IMR-90 (cell line): ENCODE measurements at regions not wholly inside any gene's neighbourhood (a gene's known extent, or its start where the extent isn't known, plus 50 kb on each side); places are given as distances from the start of the nearest gene placed in this dataset.

Experiments
- ATAC-seq: fragments of 200-7000 bp; cut with Tn5 transposase; 2 replicates; pipeline ENCODE4 v1.9.1; 2020; ENCODE audit warnings: low read depth, mild to moderate bottlenecking, moderate library complexity
- BruUV-seq: library from RNA; stranded (reverse); fragments of 400-500 nt; replicated peaks from 2 replicates; lab custom pipeline; 2021; lab: Mats Ljungman, UMichigan
- CTCF ChIA-PET: fragments of 300-600 bp; formaldehyde crosslinking; extraction: SDS; loops from one replicate; lab custom pipeline; 2021; ENCODE audit warnings: antibody characterized with exemption; lab: Yijun Ruan, JAX
- POLR2A ChIA-PET: fragments of 300-600 bp; sonication (Branson Sonifier 250); formaldehyde crosslinking; loops from one replicate; lab custom pipeline; 2022; ENCODE audit warnings: antibody characterized with exemption; ENCODE audit not compliant: unreplicated experiment; lab: Charles Lee
- DNase-seq: peaks from one replicate; pipeline ENCODE4 v3.0.0; 2013
- H2AFZ ChIP-seq: replicated peaks from 2 replicates; pipeline ENCODE3; 2013; ENCODE audit warnings: low read length, mild to moderate bottlenecking; ENCODE audit not compliant: poor library complexity
- H2AK5ac ChIP-seq: 2 replicates; pipeline ENCODE4 v1.6.1; 2013; ENCODE audit warnings: low read depth, low read length, inconsistent platforms
- H2AK9ac ChIP-seq: replicated peaks from 2 replicates; pipeline ENCODE3; 2013; ENCODE audit warnings: mild to moderate bottlenecking, low read depth, low read length, moderate library complexity; ENCODE audit not compliant: poor library complexity
- H2BK120ac ChIP-seq: 2 replicates; pipeline ENCODE4 v1.6.1; 2013; ENCODE audit warnings: low read depth, low read length, inconsistent platforms
- H2BK15ac ChIP-seq: 3 replicates; pipeline ENCODE4 v1.6.1; 2013; ENCODE audit warnings: low read depth, low read length, inconsistent platforms
- H2BK20ac ChIP-seq: 2 replicates; pipeline ENCODE4 v1.6.1; 2013; ENCODE audit warnings: low read depth, mild to moderate bottlenecking, inconsistent platforms, low read length, moderate library complexity
- H2BK5ac ChIP-seq: 2 replicates; pipeline ENCODE4 v1.6.1; 2013; ENCODE audit warnings: mild to moderate bottlenecking, low read depth, low read length, inconsistent platforms; ENCODE audit not compliant: poor library complexity, severe bottlenecking
- H3K14ac ChIP-seq: replicated peaks from 2 replicates; pipeline ENCODE4 v1.6.1; 2013; ENCODE audit warnings: low read depth, low read length, inconsistent platforms
- H3K18ac ChIP-seq: 2 replicates; pipeline ENCODE4 v1.6.1; 2013; ENCODE audit warnings: low read depth, low read length, control low read depth
- H3K23ac ChIP-seq: 2 replicates; pipeline ENCODE4 v1.6.1; 2013; ENCODE audit warnings: low read depth, low read length, inconsistent platforms
- H3K27ac ChIP-seq: 2 replicates; pipeline ENCODE4 v1.5.1; 2013; ENCODE audit warnings: mild to moderate bottlenecking, control low read depth, low read length; ENCODE audit not compliant: insufficient read depth
- H3K27me3 ChIP-seq: 2 replicates; pipeline ENCODE4 v1.6.1; 2013; ENCODE audit warnings: low read length; ENCODE audit not compliant: control insufficient read depth, insufficient read depth
- H3K36me3 ChIP-seq: 2 replicates; pipeline ENCODE4 v1.6.1; 2013; ENCODE audit warnings: low read length, mixed read lengths; ENCODE audit not compliant: control insufficient read depth, insufficient read depth
- H3K4ac ChIP-seq: 2 replicates; pipeline ENCODE4 v1.6.1; 2013; ENCODE audit warnings: low read depth, low read length, inconsistent platforms
- H3K4me1 ChIP-seq: 2 replicates; pipeline ENCODE4 v1.6.1; 2013; ENCODE audit warnings: low read length, mixed read lengths; ENCODE audit not compliant: control insufficient read depth, insufficient read depth
- H3K4me2 ChIP-seq: 2 replicates; pipeline ENCODE4 v1.6.1; 2013; ENCODE audit warnings: low read depth, mild to moderate bottlenecking, control low read depth, low read length, moderate library complexity
- H3K4me3 ChIP-seq: 2 replicates; pipeline ENCODE4 v1.5.1; 2013; ENCODE audit warnings: low read depth, mild to moderate bottlenecking, control low read depth, low read length, moderate library complexity; ENCODE audit not compliant: insufficient read depth
- H3K56ac ChIP-seq: 2 replicates; pipeline ENCODE4 v1.6.1; 2013; ENCODE audit warnings: low read length, inconsistent platforms; ENCODE audit not compliant: insufficient read depth; ENCODE audit errors: extremely low read depth
- H3K79me1 ChIP-seq, 2 experiments: 2 replicates each; pipeline ENCODE4 v1.6.1; 2013; ENCODE audit warnings: low read length in 2 of 2, inconsistent platforms in 1 of 2, low read depth in 1 of 2
- H3K9ac ChIP-seq: 2 replicates; pipeline ENCODE4 v1.6.1; 2013; ENCODE audit warnings: low read depth, low read length, control low read depth
- H3K9me1 ChIP-seq: 2 replicates; pipeline ENCODE4 v1.6.1; 2013; ENCODE audit warnings: low read length, inconsistent platforms; ENCODE audit not compliant: insufficient read depth
- H3K9me3 ChIP-seq: 2 replicates; pipeline ENCODE4 v1.6.1; 2013; ENCODE audit warnings: low read length; ENCODE audit not compliant: control insufficient read depth, insufficient read depth
- H4K20me1 ChIP-seq: 2 replicates; pipeline ENCODE4 v1.6.1; 2013; ENCODE audit warnings: low read length, inconsistent platforms; ENCODE audit not compliant: insufficient read depth
- H4K5ac ChIP-seq: 2 replicates; pipeline ENCODE4 v1.6.1; 2013; ENCODE audit warnings: mild to moderate bottlenecking, low read depth, low read length, control low read depth
- H4K8ac ChIP-seq, 2 experiments: 2 replicates each; pipeline ENCODE4 v1.6.1; 2013; ENCODE audit warnings: low read depth in 2 of 2, low read length in 2 of 2, control low read depth in 1 of 2, inconsistent platforms in 1 of 2
- H4K91ac ChIP-seq: 2 replicates; pipeline ENCODE4 v1.6.1; 2013; ENCODE audit warnings: low read depth, low read length, inconsistent platforms; ENCODE audit not compliant: insufficient read depth
- BHLHE40 ChIP-seq: fragments of 150-350 bp; IDR thresholded peaks from 2 replicates; pipeline ENCODE4 v1.6.1; 2016; ENCODE audit warnings: mild to moderate bottlenecking, low read depth, low read length
- CEBPB ChIP-seq: IDR thresholded peaks from 2 replicates; pipeline ENCODE4 v1.6.1; 2012; ENCODE audit warnings: low read depth, low read length, improper control_type of control experiment
- CHD1 ChIP-seq: IDR thresholded peaks from 2 replicates; pipeline ENCODE4 v1.6.1; 2012; ENCODE audit warnings: low read depth, low read length, improper control_type of control experiment
- CTCF ChIP-seq: conservative IDR thresholded peaks from 2 replicates; pipeline ENCODE4 v1.5.1; 2012; ENCODE audit warnings: mild to moderate bottlenecking, low read depth, low read length, improper control_type of control experiment
- ELK1 ChIP-seq: fragments of 150-350 bp; IDR thresholded peaks from 2 replicates; pipeline ENCODE4 v1.6.1; 2016; ENCODE audit warnings: low read depth, mild to moderate bottlenecking, low read length, moderate library complexity, borderline replicate concordance
- FOS ChIP-seq: fragments of 150-350 bp; IDR thresholded peaks from 2 replicates; pipeline ENCODE4 v1.6.1; 2016; ENCODE audit warnings: low read depth, low read length
- MAFK ChIP-seq: IDR thresholded peaks from 2 replicates; pipeline ENCODE4 v1.6.1; 2012; ENCODE audit warnings: low read depth, low read length, improper control_type of control experiment
- MAZ ChIP-seq: IDR thresholded peaks from 2 replicates; pipeline ENCODE4 v1.6.1; 2012; ENCODE audit warnings: low read depth, mild to moderate bottlenecking, low read length, improper control_type of control experiment, moderate library complexity, borderline replicate concordance
- MXI1 ChIP-seq: IDR thresholded peaks from 2 replicates; pipeline ENCODE4 v1.6.1; 2012; ENCODE audit warnings: low read depth, mild to moderate bottlenecking, low read length, moderate library complexity, borderline replicate concordance
- NFE2L2 ChIP-seq: fragments of 150-350 bp; IDR thresholded peaks from 2 replicates; pipeline ENCODE4 v1.6.1; 2016; ENCODE audit warnings: low read depth, mild to moderate bottlenecking, low read length
- POLR2A ChIP-seq: IDR thresholded peaks from 2 replicates; pipeline ENCODE4 v1.6.1; 2012; ENCODE audit warnings: mild to moderate bottlenecking, low read depth, low read length
- RAD21 ChIP-seq: IDR thresholded peaks from 2 replicates; pipeline ENCODE4 v1.6.1; 2012; ENCODE audit warnings: low read length, improper control_type of control experiment
- RCOR1 ChIP-seq: IDR thresholded peaks from 2 replicates; pipeline ENCODE4 v1.6.1; 2012; ENCODE audit warnings: mild to moderate bottlenecking, low read length, improper control_type of control experiment; ENCODE audit not compliant: insufficient replicate concordance
- RFX5 ChIP-seq: IDR thresholded peaks from 2 replicates; pipeline ENCODE4 v1.8.0; 2012; ENCODE audit warnings: low read depth, mild to moderate bottlenecking, low read length, moderate library complexity
- SMC3 ChIP-seq: fragments of 150-350 bp; IDR thresholded peaks from 2 replicates; pipeline ENCODE4 v1.6.1; 2016; ENCODE audit warnings: low read depth, mild to moderate bottlenecking, antibody characterized with exemption, low read length, moderate library complexity
- USF2 ChIP-seq: fragments of 150-350 bp; IDR thresholded peaks from 2 replicates; pipeline ENCODE4 v1.6.1; 2017; ENCODE audit warnings: mild to moderate bottlenecking, antibody characterized with exemption, low read length, low read depth
- WGBS, 2 experiments: methylation state at CpG; one replicate each; pipeline versions ENCODE4 v1.1.5 to v1.1.7; 2013; ENCODE audit warnings: missing lambda C conversion rate in 2 of 2; ENCODE audit not compliant: insufficient read length in 1 of 2; ENCODE audit errors: extremely low coverage in 2 of 2; 5-methylcytosine and 5-hydroxymethylcytosine counted together
- dilution Hi-C: fragments of 300-500 bp; cut with HindIII; formaldehyde crosslinking; loops from one replicate; pipeline ENCODE4 v1.14.3; 2018; ENCODE audit warnings: low sequenced_read_pairs; ENCODE audit not compliant: unreplicated experiment
- in situ Hi-C: fragments of 300-500 bp; cut with MboI; formaldehyde crosslinking; loops from 3 replicates; pipeline ENCODE4 v1.14.3; 2019; ENCODE audit warnings: low sequenced_read_pairs, inconsistent platforms, mixed read lengths
- intact Hi-C: fragments of 100-400 bp; cut with micrococcal nuclease; formaldehyde crosslinking; loops from 2 replicates; pipeline ENCODE4 v1.10.0; 2022

GRCh38 chrX:40485973-40486372, 94.8 kb upstream of the ATP6AP2 start:
- ATAC-seq (no peak), DNase-seq (no peak)
- BruUV-seq: no TSS peak
- H3K36me3 ChIP-seq: no peaks in the 10 kb centered on the region
- no CpG with 5 or more reads among the region's 1 CpG for WGBS, 2 experiments
- TF ChIP-seq ELK1 (no peak), CEBPB (no peak), SMC3 (no peak), CTCF (no peak), BHLHE40 (no peak), MAFK (no peak), USF2 (no peak), RAD21 (no peak), RFX5 (no peak), MAZ (no peak), NFE2L2 (no peak), CHD1 (no peak), MXI1 (no peak), FOS (no peak), POLR2A (no peak), RCOR1 (no peak)
- intact Hi-C loops (no loop called here), in situ Hi-C loops (no loop called here), dilution Hi-C loops (no loop called here)
- no peak overlapping the region for H4K5ac ChIP-seq
- no peak overlapping the region for H2AFZ ChIP-seq
- no peak overlapping the region for H3K4me2 ChIP-seq
- no peak overlapping the region for H3K18ac ChIP-seq
- no peak overlapping the region for H3K4ac ChIP-seq
- peaks cover 5% of the 10 kb centered on the region for H3K9me3 ChIP-seq
- H2BK20ac ChIP-seq: no peak overlapping the region
- H2BK15ac ChIP-seq: no peak overlapping the region
- no peaks in the 10 kb centered on the region for H4K20me1 ChIP-seq
- no peak overlapping the region for H4K8ac ChIP-seq
- no peak overlapping the region for H2AK5ac ChIP-seq
- H4K91ac ChIP-seq: no peak overlapping the region
- peaks cover 16% of the 10 kb centered on the region for H3K27me3 ChIP-seq
- no peak overlapping the region for H2BK5ac ChIP-seq
- no peaks in the 10 kb centered on the region for H3K4me1 ChIP-seq
- H3K14ac ChIP-seq: no peak overlapping the region
- CTCF ChIA-PET: no interaction called here
- H3K79me1 ChIP-seq: no peaks in the 10 kb centered on the region
- no peak overlapping the region for H3K23ac ChIP-seq
- H3K27ac ChIP-seq: no peak overlapping the region
- H2BK120ac ChIP-seq: no peak overlapping the region
- no peak overlapping the region for H3K4me3 ChIP-seq
- POLR2A ChIA-PET: no interaction called here
- H3K9me1 ChIP-seq: no peaks in the 10 kb centered on the region
- H3K56ac ChIP-seq: no peak overlapping the region
- no peak overlapping the region for H3K9ac ChIP-seq
- H2AK9ac ChIP-seq: no peak overlapping the region
